ENCODE measurements at regions not wholly inside any gene's neighbourhood (a gene's known extent, or its start where the extent isn't known, plus 50 kb on each side); places are given as distances from the start of the nearest gene placed in this dataset.

- Histone ChIP-seq H3K36me3 (ENCODE audit: insufficient read depth, low read length) (no peaks in the 10 kb centered on the region), H3K9me2 (replicated peaks; ENCODE audit: low read depth, low read length) (no peaks in the 10 kb centered on the region), H3K27me3 (ENCODE audit: insufficient read depth, low read length, poor library complexity, severe bottlenecking) (no peaks in the 10 kb centered on the region), H3F3A (ENCODE audit: low read depth) (no peaks in the 10 kb centered on the region), H3K4me2 (ENCODE audit: low read depth, low read length, poor library complexity, severe bottlenecking) (no peak overlapping the region), H3K9ac (ENCODE audit: low read depth, low read length, poor library complexity, severe bottlenecking) (no peak overlapping the region), H4K20me1 (ENCODE audit: insufficient read depth, low read length, poor library complexity, severe bottlenecking) (no peaks in the 10 kb centered on the region), H3K79me2 (ENCODE audit: insufficient read depth, low read length) (no peaks in the 10 kb centered on the region), H3K9me3 (ENCODE audit: insufficient read depth, low read depth, low read length) (no peaks in the 10 kb centered on the region), H2AFZ (ENCODE audit: low read length) (no peak overlapping the region), H3K4me3 (ENCODE audit: low read length, poor library complexity, severe bottlenecking) (no peak overlapping the region), H3K4me1 (ENCODE audit: insufficient read depth, low read length, poor library complexity, severe bottlenecking) (no peaks in the 10 kb centered on the region)
- TF ChIP-seq EZH2phosphoT487 (IDR thresholded peaks at IDR 0.05; ENCODE audit: borderline replicate concordance) (no peak), CTCF (conservative IDR thresholded peaks at IDR 0.05; ENCODE audit: low read length) (no peak)
These were observed 58.2 kb downstream of the DRD1 start for GRCh38 chr5:175385691-175386362.

GRCh38 chr5:175384724-175385552 is 59.0 kb downstream of the DRD1 start:
- Histone ChIP-seq H3K4me1 (ENCODE audit: insufficient read depth, low read length, poor library complexity, severe bottlenecking) (no peaks in the 10 kb centered on the region), H3K4me2 (ENCODE audit: low read depth, low read length, poor library complexity, severe bottlenecking) (no peak overlapping the region), H2AFZ (ENCODE audit: low read length) (no peak overlapping the region), H3K79me2 (ENCODE audit: insufficient read depth, low read length) (no peaks in the 10 kb centered on the region), H3K9me2 (replicated peaks; ENCODE audit: low read depth, low read length) (no peaks in the 10 kb centered on the region), H3K27me3 (ENCODE audit: insufficient read depth, low read length, poor library complexity, severe bottlenecking) (no peaks in the 10 kb centered on the region), H3K36me3 (ENCODE audit: insufficient read depth, low read length) (no peaks in the 10 kb centered on the region), H3K9me3 (ENCODE audit: insufficient read depth, low read depth, low read length) (no peaks in the 10 kb centered on the region), H3K4me3 (ENCODE audit: low read length, poor library complexity, severe bottlenecking) (no peak overlapping the region), H3F3A (ENCODE audit: low read depth) (no peaks in the 10 kb centered on the region), H4K20me1 (ENCODE audit: insufficient read depth, low read length, poor library complexity, severe bottlenecking) (no peaks in the 10 kb centered on the region), H3K9ac (ENCODE audit: low read depth, low read length, poor library complexity, severe bottlenecking) (no peak overlapping the region)
- TF ChIP-seq EZH2phosphoT487 (IDR thresholded peaks at IDR 0.05; ENCODE audit: borderline replicate concordance) (no peak), CTCF (conservative IDR thresholded peaks at IDR 0.05; ENCODE audit: low read length) (no peak)

GRCh38 chr5:175383350-175383749 is 60.6 kb downstream of the DRD1 start:
- Histone ChIP-seq H3K79me2 (ENCODE audit: insufficient read depth, low read length) (no peaks in the 10 kb centered on the region), H3K4me3 (ENCODE audit: low read length, poor library complexity, severe bottlenecking) (no peak overlapping the region), H3K27me3 (ENCODE audit: insufficient read depth, low read length, poor library complexity, severe bottlenecking) (no peaks in the 10 kb centered on the region), H4K20me1 (ENCODE audit: insufficient read depth, low read length, poor library complexity, severe bottlenecking) (no peaks in the 10 kb centered on the region), H3F3A (ENCODE audit: low read depth) (no peaks in the 10 kb centered on the region), H2AFZ (ENCODE audit: low read length) (no peak overlapping the region), H3K9me2 (replicated peaks; ENCODE audit: low read depth, low read length) (no peaks in the 10 kb centered on the region), H3K4me2 (ENCODE audit: low read depth, low read length, poor library complexity, severe bottlenecking) (no peak overlapping the region), H3K36me3 (ENCODE audit: insufficient read depth, low read length) (no peaks in the 10 kb centered on the region), H3K4me1 (ENCODE audit: insufficient read depth, low read length, poor library complexity, severe bottlenecking) (no peaks in the 10 kb centered on the region), H3K9me3 (ENCODE audit: insufficient read depth, low read depth, low read length) (no peaks in the 10 kb centered on the region), H3K9ac (ENCODE audit: low read depth, low read length, poor library complexity, severe bottlenecking) (no peak overlapping the region)
- TF ChIP-seq EZH2phosphoT487 (IDR thresholded peaks at IDR 0.05; ENCODE audit: borderline replicate concordance), result no peak
- no peak for TF ChIP-seq CTCF (conservative IDR thresholded peaks at IDR 0.05; ENCODE audit: low read length)
